ENCODE measurements at regions not wholly inside any gene's neighbourhood (a gene's known extent, or its start where the extent isn't known, plus 50 kb on each side); places are given as distances from the start of the nearest gene placed in this dataset.

DNA sequence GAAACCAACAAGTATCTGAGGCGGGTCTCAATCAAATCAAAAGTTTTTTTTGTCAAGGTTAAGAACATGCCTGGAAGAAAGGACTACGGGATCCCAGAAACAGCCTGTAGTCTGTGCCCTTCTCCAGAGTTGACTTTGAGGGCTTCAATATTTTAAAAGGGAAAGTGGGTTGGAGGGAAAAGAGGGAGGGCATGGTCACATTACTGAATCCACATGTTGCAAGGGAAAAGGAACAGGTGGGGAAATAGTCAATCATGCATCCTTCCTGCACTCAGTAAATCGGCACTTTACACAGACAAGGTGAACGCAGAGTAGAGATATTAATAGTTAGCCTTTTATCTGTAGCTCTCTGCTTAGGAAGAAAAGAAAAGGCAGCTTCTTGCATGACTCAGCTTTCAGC, 808.5 kb downstream of the UQCRFS1 start:
- TF ChIP-seq, protein P1, sequence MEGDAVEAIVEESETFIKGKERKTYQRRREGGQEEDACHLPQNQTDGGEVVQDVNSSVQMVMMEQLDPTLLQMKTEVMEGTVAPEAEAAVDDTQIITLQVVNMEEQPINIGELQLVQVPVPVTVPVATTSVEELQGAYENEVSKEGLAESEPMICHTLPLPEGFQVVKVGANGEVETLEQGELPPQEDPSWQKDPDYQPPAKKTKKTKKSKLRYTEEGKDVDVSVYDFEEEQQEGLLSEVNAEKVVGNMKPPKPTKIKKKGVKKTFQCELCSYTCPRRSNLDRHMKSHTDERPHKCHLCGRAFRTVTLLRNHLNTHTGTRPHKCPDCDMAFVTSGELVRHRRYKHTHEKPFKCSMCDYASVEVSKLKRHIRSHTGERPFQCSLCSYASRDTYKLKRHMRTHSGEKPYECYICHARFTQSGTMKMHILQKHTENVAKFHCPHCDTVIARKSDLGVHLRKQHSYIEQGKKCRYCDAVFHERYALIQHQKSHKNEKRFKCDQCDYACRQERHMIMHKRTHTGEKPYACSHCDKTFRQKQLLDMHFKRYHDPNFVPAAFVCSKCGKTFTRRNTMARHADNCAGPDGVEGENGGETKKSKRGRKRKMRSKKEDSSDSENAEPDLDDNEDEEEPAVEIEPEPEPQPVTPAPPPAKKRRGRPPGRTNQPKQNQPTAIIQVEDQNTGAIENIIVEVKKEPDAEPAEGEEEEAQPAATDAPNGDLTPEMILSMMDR (IDR thresholded peaks at IDR 0.05): no peak
- no peak for TF ChIP-seq POLR2A (IDR thresholded peaks at IDR 0.05)

Measured in heart left ventricle (tissue), 13 donors.